ENCODE measurements at regions not wholly inside any gene's neighbourhood (a gene's known extent, or its start where the extent isn't known, plus 50 kb on each side); places are given as distances from the start of the nearest gene placed in this dataset.

GRCh38 chr7:156510966-156511365, 129.6 kb upstream of the RNF32 start:
- H3K9me3 ChIP-seq (ENCODE audit: control insufficient read depth in 2 of 3, insufficient read depth in 1 of 3, low read length in 3 of 3), result peaks cover 0 to 4% (median 1%) of the 10 kb centered on the region in 3 donors
- no peaks in the 10 kb centered on the region for H3K36me3 ChIP-seq (ENCODE audit: control insufficient read depth in 2 of 3, insufficient read depth in 3 of 3, low read length in 3 of 3)
- no peak overlapping the region for H3K27ac ChIP-seq (ENCODE audit: low read depth in 2 of 2, low read length in 2 of 2)
- FAIRE-seq, result no peak
- DNase-seq, result no peak
- no peak for TF ChIP-seq CTCF (IDR thresholded peaks at IDR 0.05; ENCODE audit: borderline replicate concordance, extremely low read depth, insufficient read depth)
- no peak overlapping the region for H3K9ac ChIP-seq (ENCODE audit: low read length in 3 of 3)
- peaks cover 0 to 5% (median 4%) of the 10 kb centered on the region in 3 donors for H3K4me1 ChIP-seq (ENCODE audit: control insufficient read depth in 2 of 3, insufficient read depth in 2 of 3, low read depth in 1 of 3, low read length in 3 of 3)
- no peaks in the 10 kb centered on the region for H3K27me3 ChIP-seq (ENCODE audit: control insufficient read depth, insufficient read depth, low read length)
- H3K4me3 ChIP-seq (ENCODE audit: low read length in 3 of 3), result no peak overlapping the region
- intact Hi-C loops (cut with DNase I), result no loop called here

- no peak for TF ChIP-seq CTCF (IDR thresholded peaks at IDR 0.05; ENCODE audit: borderline replicate concordance, extremely low read depth, insufficient read depth)
- DNase-seq, result no peak
- H3K4me1 ChIP-seq (ENCODE audit: control insufficient read depth in 2 of 3, insufficient read depth in 2 of 3, low read depth in 1 of 3, low read length in 3 of 3), result peaks cover 0 to 12% (median 7%) of the 10 kb centered on the region in 3 donors
- no peaks in the 10 kb centered on the region for H3K36me3 ChIP-seq (ENCODE audit: control insufficient read depth in 2 of 3, insufficient read depth in 3 of 3, low read length in 3 of 3)
- no peak for FAIRE-seq
- H3K27me3 ChIP-seq (ENCODE audit: control insufficient read depth, insufficient read depth, low read length), result no peaks in the 10 kb centered on the region
- H3K9ac ChIP-seq (ENCODE audit: low read length in 3 of 3), result no peak overlapping the region
- intact Hi-C loops (cut with DNase I), result no loop called here
- H3K4me3 ChIP-seq (ENCODE audit: low read length in 3 of 3), result no peak overlapping the region
- no peak overlapping the region for H3K27ac ChIP-seq (ENCODE audit: low read depth in 2 of 2, low read length in 2 of 2)
- H3K9me3 ChIP-seq (ENCODE audit: control insufficient read depth in 2 of 3, insufficient read depth in 1 of 3, low read length in 3 of 3), result peaks cover 0 to 7% (median 1%) of the 10 kb centered on the region in 3 donors
These were observed 131.4 kb upstream of the RNF32 start for GRCh38 chr7:156509216-156509615.

- peak overlapping the region; percentile 90 to 93 for H3K27ac ChIP-seq (ENCODE audit: low read depth in 2 of 2, low read length in 2 of 2)
- H3K4me1 ChIP-seq (ENCODE audit: control insufficient read depth in 2 of 3, insufficient read depth in 2 of 3, low read depth in 1 of 3, low read length in 3 of 3), result peaks cover 0 to 12% (median 9%) of the 10 kb centered on the region in 3 donors
- H3K9me3 ChIP-seq (ENCODE audit: control insufficient read depth in 2 of 3, insufficient read depth in 1 of 3, low read length in 3 of 3), result peaks cover 0 to 4% (median 0%) of the 10 kb centered on the region in 3 donors
- intact Hi-C loops (cut with DNase I), result no loop called here
- FAIRE-seq (no peak), DNase-seq (no peak)
- H3K9ac ChIP-seq (ENCODE audit: low read length in 3 of 3), result no peak overlapping the region
- H3K4me3 ChIP-seq (ENCODE audit: low read length in 3 of 3), result no peak overlapping the region
- no peaks in the 10 kb centered on the region for H3K27me3 ChIP-seq (ENCODE audit: control insufficient read depth, insufficient read depth, low read length)
- TF ChIP-seq CTCF (IDR thresholded peaks at IDR 0.05; ENCODE audit: borderline replicate concordance, extremely low read depth, insufficient read depth), result no peak
- no peaks in the 10 kb centered on the region for H3K36me3 ChIP-seq (ENCODE audit: control insufficient read depth in 2 of 3, insufficient read depth in 3 of 3, low read length in 3 of 3)
These were observed 134.7 kb upstream of the RNF32 start for GRCh38 chr7:156505876-156506275.

All from kidney (tissue), 13 donors.